H4 (cell line): ENCODE measurements at regions not wholly inside any gene's neighbourhood (a gene's known extent, or its start where the extent isn't known, plus 50 kb on each side); places are given as distances from the start of the nearest gene placed in this dataset.

Experiments used
- DNase-seq: peaks from one replicate; pipeline ENCODE4 v3.0.0-alpha.2; 2015; ENCODE audit warnings: low spot score

DNA sequence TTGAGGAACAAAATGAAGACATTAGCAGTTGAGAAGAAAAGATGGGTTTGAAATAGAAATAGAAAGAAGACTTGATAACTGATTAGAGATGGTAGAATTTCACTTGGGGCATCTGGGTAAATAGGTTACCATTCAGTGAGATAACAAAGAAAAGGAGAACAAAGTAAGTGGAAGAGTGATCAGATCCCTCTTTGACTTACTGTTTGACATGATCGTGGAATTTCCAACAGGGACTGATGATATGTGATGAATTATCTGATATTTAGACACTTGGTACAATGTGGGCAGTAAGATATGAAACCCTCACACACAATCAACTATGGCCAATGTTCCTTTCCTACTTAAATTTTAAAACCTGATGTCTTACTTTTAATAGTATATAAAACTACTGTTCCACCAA is 70.1 kb upstream of the STARD4 start:
- DNase-seq: no peak

DNA sequence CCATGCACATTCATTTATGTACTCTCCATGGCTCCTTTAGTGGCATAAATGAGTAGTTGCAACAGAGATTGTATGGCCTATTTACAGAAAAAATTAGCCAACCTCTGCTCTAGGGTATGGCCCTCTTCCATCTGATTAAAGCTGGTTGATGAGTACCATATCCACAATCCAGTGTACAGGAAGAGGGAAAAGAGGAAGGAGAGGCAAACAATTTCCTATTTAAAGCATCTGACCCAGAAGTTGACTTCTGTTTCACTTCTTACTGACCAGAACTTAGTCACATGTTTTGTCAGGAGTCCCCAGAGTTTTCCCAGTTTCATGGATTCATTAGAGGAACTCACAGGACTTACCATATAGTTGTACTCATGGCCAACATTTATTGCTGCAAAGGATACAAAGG is 68.6 kb upstream of the STARD4 start:
- no peak for DNase-seq

DNA sequence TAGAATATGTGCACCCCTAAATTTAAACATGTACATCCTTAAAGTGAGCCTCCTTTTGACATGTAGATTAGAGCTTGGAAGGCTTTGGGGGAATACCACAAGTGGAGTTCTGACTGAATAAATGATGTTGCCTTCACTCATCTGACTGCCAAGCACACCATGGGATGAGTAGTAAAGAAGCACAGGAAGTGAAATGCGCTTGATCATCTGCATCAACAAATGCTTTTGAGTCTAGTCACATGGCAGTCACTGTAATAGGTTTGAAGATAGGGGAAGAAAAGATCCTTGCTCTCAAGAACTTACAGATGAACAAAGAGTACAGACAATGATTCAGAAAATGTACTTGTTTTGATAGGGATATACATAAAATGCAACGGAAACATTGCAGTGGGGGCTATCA is 62.0 kb upstream of the STARD4 start:
- DNase-seq: no peak

DNA sequence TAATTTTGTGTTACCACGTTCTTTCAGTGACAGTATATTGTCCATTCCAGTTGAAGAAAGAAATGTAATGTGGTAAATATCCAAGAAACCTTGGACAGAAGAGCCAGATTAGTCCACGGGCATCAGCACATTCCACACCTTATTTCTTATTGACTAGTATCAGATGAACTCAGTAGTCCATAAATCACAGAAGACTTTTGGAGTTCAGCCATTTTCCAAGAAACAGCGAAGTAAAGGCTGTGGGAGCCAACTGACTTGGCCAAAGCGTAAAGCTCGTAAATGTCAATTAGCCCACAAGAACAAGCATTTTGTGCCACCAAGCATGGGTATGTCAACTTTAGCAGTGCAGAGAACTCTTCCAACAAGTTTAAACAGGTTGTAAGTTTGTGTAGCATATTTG is 60.2 kb upstream of the STARD4 start:
- no peak for DNase-seq

DNA sequence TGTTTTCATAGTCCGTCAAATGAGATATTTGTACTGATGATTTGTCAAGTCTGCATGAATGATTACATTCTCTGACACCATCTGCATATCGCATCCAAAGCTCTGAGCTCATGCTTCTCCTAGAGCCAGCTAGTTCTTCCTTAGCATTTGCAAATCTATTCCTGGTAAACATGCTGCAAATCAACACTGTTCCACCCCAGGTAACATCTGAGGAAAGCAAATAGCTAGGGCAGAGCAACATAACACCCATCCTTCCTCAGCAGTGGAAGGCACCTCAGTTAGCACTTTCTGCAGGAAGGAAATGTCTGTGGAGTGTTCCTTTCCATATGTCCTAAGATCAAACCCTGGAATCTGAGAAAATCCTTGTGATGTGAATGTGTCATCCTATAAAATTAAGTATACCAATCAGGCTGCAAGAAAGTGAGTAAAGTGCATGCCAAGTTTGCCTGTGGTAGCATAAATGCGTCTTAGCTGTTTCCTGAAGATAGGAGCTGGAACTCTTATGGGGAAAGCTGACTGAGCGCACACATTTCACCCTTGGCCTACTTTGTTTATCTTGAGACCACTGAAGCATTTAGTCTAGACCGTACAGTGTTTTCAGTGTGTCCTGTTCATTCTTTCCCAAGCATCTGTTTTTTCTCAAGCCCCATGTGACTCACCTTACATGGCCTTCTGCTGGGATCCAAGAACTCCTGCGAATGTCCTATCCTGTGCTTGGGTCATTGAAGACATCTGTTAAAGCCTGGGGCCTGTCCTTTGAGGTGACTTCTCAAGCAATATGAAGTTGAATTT is 50.9 kb upstream of the STARD4 start:
- peak; percentile 97 for DNase-seq

DNA sequence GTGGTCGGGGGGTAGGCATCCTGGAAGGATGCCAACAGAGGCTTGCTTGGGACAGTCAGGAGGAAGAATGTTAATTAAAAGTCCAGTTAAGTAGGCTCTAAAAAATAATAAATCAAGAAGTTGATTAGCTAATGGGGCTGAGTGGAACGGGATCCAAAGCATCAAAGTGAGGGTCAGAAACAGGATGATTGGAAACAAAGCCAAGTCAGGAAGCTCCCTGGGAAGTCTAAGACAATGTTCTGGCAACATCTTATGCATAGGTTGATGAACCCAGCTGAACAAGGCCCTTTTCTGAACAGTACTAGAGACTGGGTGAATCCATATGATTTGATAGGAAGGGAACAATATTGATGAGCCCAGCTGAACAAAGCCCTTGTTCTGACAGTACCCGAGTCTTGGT is 50.2 kb upstream of the STARD4 start:
- no peak for DNase-seq
